Choroid plexus epithelial cell (primary cell): ENCODE measurements at regions not wholly inside any gene's neighbourhood (a gene's known extent, or its start where the extent isn't known, plus 50 kb on each side); places are given as distances from the start of the nearest gene placed in this dataset.

Experiments used
- DNase-seq: peaks from one replicate; pipeline ENCODE4 v3.0.0-alpha.2; 2010; ENCODE audit warnings: low read depth
- H3K4me3 ChIP-seq: 2 replicates; pipeline ENCODE4 v1.5.1; 2011; ENCODE audit warnings: low read depth, mild to moderate bottlenecking, control low read depth, low read length, moderate library complexity
- TF ChIP-seq, protein P1 (sequence below): conservative IDR thresholded peaks from 2 replicates; pipeline ENCODE4 v1.5.1; 2011; ENCODE audit warnings: low read depth, mild to moderate bottlenecking, control low read depth, inconsistent platforms, low read length, moderate library complexity

- DNase-seq, result peak; percentile 51
- no peak overlapping the region for H3K4me3 ChIP-seq
- TF ChIP-seq, protein P1, sequence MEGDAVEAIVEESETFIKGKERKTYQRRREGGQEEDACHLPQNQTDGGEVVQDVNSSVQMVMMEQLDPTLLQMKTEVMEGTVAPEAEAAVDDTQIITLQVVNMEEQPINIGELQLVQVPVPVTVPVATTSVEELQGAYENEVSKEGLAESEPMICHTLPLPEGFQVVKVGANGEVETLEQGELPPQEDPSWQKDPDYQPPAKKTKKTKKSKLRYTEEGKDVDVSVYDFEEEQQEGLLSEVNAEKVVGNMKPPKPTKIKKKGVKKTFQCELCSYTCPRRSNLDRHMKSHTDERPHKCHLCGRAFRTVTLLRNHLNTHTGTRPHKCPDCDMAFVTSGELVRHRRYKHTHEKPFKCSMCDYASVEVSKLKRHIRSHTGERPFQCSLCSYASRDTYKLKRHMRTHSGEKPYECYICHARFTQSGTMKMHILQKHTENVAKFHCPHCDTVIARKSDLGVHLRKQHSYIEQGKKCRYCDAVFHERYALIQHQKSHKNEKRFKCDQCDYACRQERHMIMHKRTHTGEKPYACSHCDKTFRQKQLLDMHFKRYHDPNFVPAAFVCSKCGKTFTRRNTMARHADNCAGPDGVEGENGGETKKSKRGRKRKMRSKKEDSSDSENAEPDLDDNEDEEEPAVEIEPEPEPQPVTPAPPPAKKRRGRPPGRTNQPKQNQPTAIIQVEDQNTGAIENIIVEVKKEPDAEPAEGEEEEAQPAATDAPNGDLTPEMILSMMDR, result no peak
Observed at GRCh38 chr14:31926652-31927347, 150.3 kb upstream of the ARHGAP5 start.

DNA sequence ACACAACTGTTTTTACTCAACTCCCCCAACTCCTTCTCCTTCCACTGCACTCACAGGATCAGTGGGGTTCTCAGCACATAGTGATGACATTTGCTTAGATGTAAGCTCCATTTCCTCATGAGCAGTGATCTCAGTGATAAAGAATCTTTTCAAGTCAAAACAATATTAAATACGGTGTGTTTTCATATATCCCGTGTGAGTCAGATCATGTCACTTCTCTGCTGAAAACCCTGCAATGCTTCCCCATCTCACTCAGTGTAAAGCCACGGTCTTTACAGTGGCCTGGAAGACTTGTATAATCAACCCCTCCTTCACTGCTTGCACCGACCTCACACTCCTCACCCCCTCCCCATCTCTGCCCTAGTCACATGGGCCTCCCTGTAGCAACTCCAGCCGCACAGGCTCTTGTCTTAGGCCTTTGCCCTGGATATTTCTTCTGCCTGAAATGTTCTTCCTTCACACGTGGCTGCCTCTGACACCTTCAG, 149.7 kb upstream of the ARHGAP5 start:
- H3K4me3 ChIP-seq, result no peak overlapping the region
- TF ChIP-seq, protein P1, result no peak
- DNase-seq, result peak; percentile 99

DNA sequence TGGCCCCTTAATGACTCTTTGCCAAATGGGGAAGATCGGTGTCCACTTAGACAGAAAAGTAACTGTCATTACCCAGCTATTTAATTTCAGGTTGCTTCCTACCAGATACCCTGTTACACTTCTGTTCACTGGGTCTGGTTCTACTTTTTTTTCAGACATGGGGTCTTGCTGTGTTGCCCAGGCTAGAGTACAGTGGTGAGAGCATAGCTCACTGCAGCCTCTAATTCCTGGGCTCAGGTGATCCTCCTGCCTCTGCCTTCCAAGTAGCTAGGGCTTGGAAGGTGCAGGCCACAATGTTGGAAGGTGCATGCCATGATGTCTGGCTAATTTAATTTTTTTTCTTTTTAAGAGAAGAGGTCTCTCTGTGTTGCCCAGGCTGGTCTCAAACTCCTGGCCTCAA, 147.0 kb upstream of the ARHGAP5 start:
- TF ChIP-seq, protein P1, result no peak
- no peak overlapping the region for H3K4me3 ChIP-seq
- DNase-seq, result no peak

GRCh38 chr14:31930493-31931240, 146.4 kb upstream of the ARHGAP5 start:
- peak; percentile 40 for DNase-seq
- H3K4me3 ChIP-seq, result no peak overlapping the region
- TF ChIP-seq, protein P1, result no peak

- DNase-seq, result no peak
- no peak overlapping the region for H3K4me3 ChIP-seq
- TF ChIP-seq, protein P1, result no peak
Observed at GRCh38 chr14:31932675-31933074, 144.4 kb upstream of the ARHGAP5 start.

DNA sequence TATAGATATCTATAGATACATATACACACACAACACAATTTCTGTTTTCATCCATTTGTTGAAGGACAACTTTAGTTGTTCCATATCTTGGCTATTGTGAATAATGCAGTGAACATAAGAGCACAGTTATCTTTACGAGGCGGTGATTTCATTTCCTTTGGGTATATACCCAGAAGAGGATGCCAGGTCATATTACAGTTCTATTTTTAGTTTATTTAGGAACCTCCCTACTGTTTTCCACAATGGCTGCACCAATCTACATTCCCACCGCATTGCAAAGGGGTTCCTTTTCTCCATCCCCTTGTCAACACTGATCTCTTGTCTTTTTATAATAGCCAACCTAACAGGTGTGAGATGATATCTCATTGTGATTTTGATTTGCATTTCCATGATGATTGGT, 143.4 kb upstream of the ARHGAP5 start:
- DNase-seq, result peak; percentile 47
- no peak overlapping the region for H3K4me3 ChIP-seq
- TF ChIP-seq, protein P1, result no peak
